IMR-90 (cell line): ENCODE measurements at regions not wholly inside any gene's neighbourhood (a gene's known extent, or its start where the extent isn't known, plus 50 kb on each side); places are given as distances from the start of the nearest gene placed in this dataset.

Source experiments
- ATAC-seq: fragments of 200-7000 bp; cut with Tn5 transposase; 2 replicates; pipeline ENCODE4 v1.9.1; 2020; ENCODE audit warnings: low read depth, mild to moderate bottlenecking, moderate library complexity
- BruUV-seq: library from RNA; stranded (reverse); fragments of 400-500 nt; replicated peaks from 2 replicates; lab custom pipeline; 2021; lab: Mats Ljungman, UMichigan
- CTCF ChIA-PET: fragments of 300-600 bp; formaldehyde crosslinking; extraction: SDS; loops from one replicate; lab custom pipeline; 2021; ENCODE audit warnings: antibody characterized with exemption; lab: Yijun Ruan, JAX
- POLR2A ChIA-PET: fragments of 300-600 bp; sonication (Branson Sonifier 250); formaldehyde crosslinking; loops from one replicate; lab custom pipeline; 2022; ENCODE audit warnings: antibody characterized with exemption; ENCODE audit not compliant: unreplicated experiment; lab: Charles Lee
- DNase-seq: peaks from one replicate; pipeline ENCODE4 v3.0.0; 2013
- H2AFZ ChIP-seq: replicated peaks from 2 replicates; pipeline ENCODE3; 2013; ENCODE audit warnings: low read length, mild to moderate bottlenecking; ENCODE audit not compliant: poor library complexity
- H2AK5ac ChIP-seq: 2 replicates; pipeline ENCODE4 v1.6.1; 2013; ENCODE audit warnings: low read depth, low read length, inconsistent platforms
- H2AK9ac ChIP-seq: replicated peaks from 2 replicates; pipeline ENCODE3; 2013; ENCODE audit warnings: mild to moderate bottlenecking, low read depth, low read length, moderate library complexity; ENCODE audit not compliant: poor library complexity
- H2BK120ac ChIP-seq: 2 replicates; pipeline ENCODE4 v1.6.1; 2013; ENCODE audit warnings: low read depth, low read length, inconsistent platforms
- H2BK15ac ChIP-seq: 3 replicates; pipeline ENCODE4 v1.6.1; 2013; ENCODE audit warnings: low read depth, low read length, inconsistent platforms
- H2BK20ac ChIP-seq: 2 replicates; pipeline ENCODE4 v1.6.1; 2013; ENCODE audit warnings: low read depth, mild to moderate bottlenecking, inconsistent platforms, low read length, moderate library complexity
- H2BK5ac ChIP-seq: 2 replicates; pipeline ENCODE4 v1.6.1; 2013; ENCODE audit warnings: mild to moderate bottlenecking, low read depth, low read length, inconsistent platforms; ENCODE audit not compliant: poor library complexity, severe bottlenecking
- H3K14ac ChIP-seq: replicated peaks from 2 replicates; pipeline ENCODE4 v1.6.1; 2013; ENCODE audit warnings: low read depth, low read length, inconsistent platforms
- H3K18ac ChIP-seq: 2 replicates; pipeline ENCODE4 v1.6.1; 2013; ENCODE audit warnings: low read depth, low read length, control low read depth
- H3K23ac ChIP-seq: 2 replicates; pipeline ENCODE4 v1.6.1; 2013; ENCODE audit warnings: low read depth, low read length, inconsistent platforms
- H3K27ac ChIP-seq: 2 replicates; pipeline ENCODE4 v1.5.1; 2013; ENCODE audit warnings: mild to moderate bottlenecking, control low read depth, low read length; ENCODE audit not compliant: insufficient read depth
- H3K27me3 ChIP-seq: 2 replicates; pipeline ENCODE4 v1.6.1; 2013; ENCODE audit warnings: low read length; ENCODE audit not compliant: control insufficient read depth, insufficient read depth
- H3K36me3 ChIP-seq: 2 replicates; pipeline ENCODE4 v1.6.1; 2013; ENCODE audit warnings: low read length, mixed read lengths; ENCODE audit not compliant: control insufficient read depth, insufficient read depth
- H3K4ac ChIP-seq: 2 replicates; pipeline ENCODE4 v1.6.1; 2013; ENCODE audit warnings: low read depth, low read length, inconsistent platforms
- H3K4me1 ChIP-seq: 2 replicates; pipeline ENCODE4 v1.6.1; 2013; ENCODE audit warnings: low read length, mixed read lengths; ENCODE audit not compliant: control insufficient read depth, insufficient read depth
- H3K4me2 ChIP-seq: 2 replicates; pipeline ENCODE4 v1.6.1; 2013; ENCODE audit warnings: low read depth, mild to moderate bottlenecking, control low read depth, low read length, moderate library complexity
- H3K4me3 ChIP-seq: 2 replicates; pipeline ENCODE4 v1.5.1; 2013; ENCODE audit warnings: low read depth, mild to moderate bottlenecking, control low read depth, low read length, moderate library complexity; ENCODE audit not compliant: insufficient read depth
- H3K56ac ChIP-seq: 2 replicates; pipeline ENCODE4 v1.6.1; 2013; ENCODE audit warnings: low read length, inconsistent platforms; ENCODE audit not compliant: insufficient read depth; ENCODE audit errors: extremely low read depth
- H3K79me1 ChIP-seq, 2 experiments: 2 replicates each; pipeline ENCODE4 v1.6.1; 2013; ENCODE audit warnings: low read length in 2 of 2, inconsistent platforms in 1 of 2, low read depth in 1 of 2
- H3K9ac ChIP-seq: 2 replicates; pipeline ENCODE4 v1.6.1; 2013; ENCODE audit warnings: low read depth, low read length, control low read depth
- H3K9me1 ChIP-seq: 2 replicates; pipeline ENCODE4 v1.6.1; 2013; ENCODE audit warnings: low read length, inconsistent platforms; ENCODE audit not compliant: insufficient read depth
- H3K9me3 ChIP-seq: 2 replicates; pipeline ENCODE4 v1.6.1; 2013; ENCODE audit warnings: low read length; ENCODE audit not compliant: control insufficient read depth, insufficient read depth
- H4K20me1 ChIP-seq: 2 replicates; pipeline ENCODE4 v1.6.1; 2013; ENCODE audit warnings: low read length, inconsistent platforms; ENCODE audit not compliant: insufficient read depth
- H4K5ac ChIP-seq: 2 replicates; pipeline ENCODE4 v1.6.1; 2013; ENCODE audit warnings: mild to moderate bottlenecking, low read depth, low read length, control low read depth
- H4K8ac ChIP-seq, 2 experiments: 2 replicates each; pipeline ENCODE4 v1.6.1; 2013; ENCODE audit warnings: low read depth in 2 of 2, low read length in 2 of 2, control low read depth in 1 of 2, inconsistent platforms in 1 of 2
- H4K91ac ChIP-seq: 2 replicates; pipeline ENCODE4 v1.6.1; 2013; ENCODE audit warnings: low read depth, low read length, inconsistent platforms; ENCODE audit not compliant: insufficient read depth
- BHLHE40 ChIP-seq: fragments of 150-350 bp; IDR thresholded peaks from 2 replicates; pipeline ENCODE4 v1.6.1; 2016; ENCODE audit warnings: mild to moderate bottlenecking, low read depth, low read length
- CEBPB ChIP-seq: IDR thresholded peaks from 2 replicates; pipeline ENCODE4 v1.6.1; 2012; ENCODE audit warnings: low read depth, low read length, improper control_type of control experiment
- CHD1 ChIP-seq: IDR thresholded peaks from 2 replicates; pipeline ENCODE4 v1.6.1; 2012; ENCODE audit warnings: low read depth, low read length, improper control_type of control experiment
- ELK1 ChIP-seq: fragments of 150-350 bp; IDR thresholded peaks from 2 replicates; pipeline ENCODE4 v1.6.1; 2016; ENCODE audit warnings: low read depth, mild to moderate bottlenecking, low read length, moderate library complexity, borderline replicate concordance
- FOS ChIP-seq: fragments of 150-350 bp; IDR thresholded peaks from 2 replicates; pipeline ENCODE4 v1.6.1; 2016; ENCODE audit warnings: low read depth, low read length
- MAFK ChIP-seq: IDR thresholded peaks from 2 replicates; pipeline ENCODE4 v1.6.1; 2012; ENCODE audit warnings: low read depth, low read length, improper control_type of control experiment
- MAZ ChIP-seq: IDR thresholded peaks from 2 replicates; pipeline ENCODE4 v1.6.1; 2012; ENCODE audit warnings: low read depth, mild to moderate bottlenecking, low read length, improper control_type of control experiment, moderate library complexity, borderline replicate concordance
- MXI1 ChIP-seq: IDR thresholded peaks from 2 replicates; pipeline ENCODE4 v1.6.1; 2012; ENCODE audit warnings: low read depth, mild to moderate bottlenecking, low read length, moderate library complexity, borderline replicate concordance
- NFE2L2 ChIP-seq: fragments of 150-350 bp; IDR thresholded peaks from 2 replicates; pipeline ENCODE4 v1.6.1; 2016; ENCODE audit warnings: low read depth, mild to moderate bottlenecking, low read length
- POLR2A ChIP-seq: IDR thresholded peaks from 2 replicates; pipeline ENCODE4 v1.6.1; 2012; ENCODE audit warnings: mild to moderate bottlenecking, low read depth, low read length
- RAD21 ChIP-seq: IDR thresholded peaks from 2 replicates; pipeline ENCODE4 v1.6.1; 2012; ENCODE audit warnings: low read length, improper control_type of control experiment
- RCOR1 ChIP-seq: IDR thresholded peaks from 2 replicates; pipeline ENCODE4 v1.6.1; 2012; ENCODE audit warnings: mild to moderate bottlenecking, low read length, improper control_type of control experiment; ENCODE audit not compliant: insufficient replicate concordance
- RFX5 ChIP-seq: IDR thresholded peaks from 2 replicates; pipeline ENCODE4 v1.8.0; 2012; ENCODE audit warnings: low read depth, mild to moderate bottlenecking, low read length, moderate library complexity
- SMC3 ChIP-seq: fragments of 150-350 bp; IDR thresholded peaks from 2 replicates; pipeline ENCODE4 v1.6.1; 2016; ENCODE audit warnings: low read depth, mild to moderate bottlenecking, antibody characterized with exemption, low read length, moderate library complexity
- WGBS, 2 experiments: methylation state at CpG; one replicate each; pipeline versions ENCODE4 v1.1.5 to v1.1.7; 2013; ENCODE audit warnings: missing lambda C conversion rate in 2 of 2; ENCODE audit not compliant: insufficient read length in 1 of 2; ENCODE audit errors: extremely low coverage in 2 of 2; 5-methylcytosine and 5-hydroxymethylcytosine counted together
- dilution Hi-C: fragments of 300-500 bp; cut with HindIII; formaldehyde crosslinking; loops from one replicate; pipeline ENCODE4 v1.14.3; 2018; ENCODE audit warnings: low sequenced_read_pairs; ENCODE audit not compliant: unreplicated experiment
- in situ Hi-C: fragments of 300-500 bp; cut with MboI; formaldehyde crosslinking; loops from 3 replicates; pipeline ENCODE4 v1.14.3; 2019; ENCODE audit warnings: low sequenced_read_pairs, inconsistent platforms, mixed read lengths
- intact Hi-C: fragments of 100-400 bp; cut with micrococcal nuclease; formaldehyde crosslinking; loops from 2 replicates; pipeline ENCODE4 v1.10.0; 2022
- TF ChIP-seq, protein P1 (sequence below): fragments of 150-350 bp; IDR thresholded peaks from 2 replicates; pipeline ENCODE4 v1.6.1; 2017; ENCODE audit warnings: mild to moderate bottlenecking, antibody characterized with exemption, low read length, low read depth
- TF ChIP-seq, protein P2 (sequence below): conservative IDR thresholded peaks from 2 replicates; pipeline ENCODE4 v1.5.1; 2012; ENCODE audit warnings: mild to moderate bottlenecking, low read depth, low read length, improper control_type of control experiment

GRCh38 chr11:131278472-131278871 is 91.9 kb upstream of the NTM start:
- Histone ChIP-seq H2BK15ac (no peak overlapping the region), H3K9me1 (no peaks in the 10 kb centered on the region), H3K14ac (no peak overlapping the region), H3K4me3 (no peak overlapping the region), H3K4me1 (no peaks in the 10 kb centered on the region), H3K4me2 (no peak overlapping the region), H2AFZ (no peak overlapping the region), H3K27me3 (no peaks in the 10 kb centered on the region), H3K56ac (no peak overlapping the region), H4K5ac (no peak overlapping the region), H3K79me1 (no peaks in the 10 kb centered on the region), H2BK120ac (no peak overlapping the region), H4K20me1 (no peaks in the 10 kb centered on the region), H3K36me3 (no peaks in the 10 kb centered on the region), H2AK5ac (no peak overlapping the region), H2BK20ac (no peak overlapping the region), H3K4ac (no peak overlapping the region), H3K18ac (no peak overlapping the region), H3K9me3 (no peaks in the 10 kb centered on the region), H4K91ac (no peak overlapping the region), H3K27ac (no peak overlapping the region), H3K9ac (no peak overlapping the region), H3K23ac (no peak overlapping the region), H2AK9ac (no peak overlapping the region), H4K8ac (no peak overlapping the region), H2BK5ac (no peak overlapping the region)
- ChIA-PET CTCF (no interaction called here), POLR2A (no interaction called here)
- DNase-seq (no peak), ATAC-seq (no peak)
- dilution Hi-C loops (no loop called here), in situ Hi-C loops (no loop called here), intact Hi-C loops (no loop called here)
- BruUV-seq: no TSS peak
- TF ChIP-seq CHD1 (no peak), SMC3 (no peak), MXI1 (no peak), CEBPB (no peak), BHLHE40 (no peak), MAZ (no peak), RAD21 (no peak), RFX5 (no peak), MAFK (no peak), FOS (no peak), RCOR1 (no peak), NFE2L2 (no peak), ELK1 (no peak), POLR2A (no peak)
- TF ChIP-seq, protein P1, sequence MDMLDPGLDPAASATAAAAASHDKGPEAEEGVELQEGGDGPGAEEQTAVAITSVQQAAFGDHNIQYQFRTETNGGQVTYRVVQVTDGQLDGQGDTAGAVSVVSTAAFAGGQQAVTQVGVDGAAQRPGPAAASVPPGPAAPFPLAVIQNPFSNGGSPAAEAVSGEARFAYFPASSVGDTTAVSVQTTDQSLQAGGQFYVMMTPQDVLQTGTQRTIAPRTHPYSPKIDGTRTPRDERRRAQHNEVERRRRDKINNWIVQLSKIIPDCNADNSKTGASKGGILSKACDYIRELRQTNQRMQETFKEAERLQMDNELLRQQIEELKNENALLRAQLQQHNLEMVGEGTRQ: no peak
- TF ChIP-seq, protein P2, sequence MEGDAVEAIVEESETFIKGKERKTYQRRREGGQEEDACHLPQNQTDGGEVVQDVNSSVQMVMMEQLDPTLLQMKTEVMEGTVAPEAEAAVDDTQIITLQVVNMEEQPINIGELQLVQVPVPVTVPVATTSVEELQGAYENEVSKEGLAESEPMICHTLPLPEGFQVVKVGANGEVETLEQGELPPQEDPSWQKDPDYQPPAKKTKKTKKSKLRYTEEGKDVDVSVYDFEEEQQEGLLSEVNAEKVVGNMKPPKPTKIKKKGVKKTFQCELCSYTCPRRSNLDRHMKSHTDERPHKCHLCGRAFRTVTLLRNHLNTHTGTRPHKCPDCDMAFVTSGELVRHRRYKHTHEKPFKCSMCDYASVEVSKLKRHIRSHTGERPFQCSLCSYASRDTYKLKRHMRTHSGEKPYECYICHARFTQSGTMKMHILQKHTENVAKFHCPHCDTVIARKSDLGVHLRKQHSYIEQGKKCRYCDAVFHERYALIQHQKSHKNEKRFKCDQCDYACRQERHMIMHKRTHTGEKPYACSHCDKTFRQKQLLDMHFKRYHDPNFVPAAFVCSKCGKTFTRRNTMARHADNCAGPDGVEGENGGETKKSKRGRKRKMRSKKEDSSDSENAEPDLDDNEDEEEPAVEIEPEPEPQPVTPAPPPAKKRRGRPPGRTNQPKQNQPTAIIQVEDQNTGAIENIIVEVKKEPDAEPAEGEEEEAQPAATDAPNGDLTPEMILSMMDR: no peak
- 20% methylated on average over 1 of the region's 6 CpGs; no CpG with 5 or more reads in 1 of the 2 experiments for WGBS, 2 experiments
